Right hindlimb (tissue), 1 donor: ENCODE measurements at regions not wholly inside any gene's neighbourhood (a gene's known extent, or its start where the extent isn't known, plus 50 kb on each side); places are given as distances from the start of the nearest gene placed in this dataset.

ENCODE experiments used
- DNase-seq: peaks from one replicate; pipeline ENCODE4 v3.0.0-alpha.2; 2018

- no peak for DNase-seq
Observed at GRCh38 chr16:86306011-86306644, 204.2 kb upstream of the FOXF1 start.

DNA sequence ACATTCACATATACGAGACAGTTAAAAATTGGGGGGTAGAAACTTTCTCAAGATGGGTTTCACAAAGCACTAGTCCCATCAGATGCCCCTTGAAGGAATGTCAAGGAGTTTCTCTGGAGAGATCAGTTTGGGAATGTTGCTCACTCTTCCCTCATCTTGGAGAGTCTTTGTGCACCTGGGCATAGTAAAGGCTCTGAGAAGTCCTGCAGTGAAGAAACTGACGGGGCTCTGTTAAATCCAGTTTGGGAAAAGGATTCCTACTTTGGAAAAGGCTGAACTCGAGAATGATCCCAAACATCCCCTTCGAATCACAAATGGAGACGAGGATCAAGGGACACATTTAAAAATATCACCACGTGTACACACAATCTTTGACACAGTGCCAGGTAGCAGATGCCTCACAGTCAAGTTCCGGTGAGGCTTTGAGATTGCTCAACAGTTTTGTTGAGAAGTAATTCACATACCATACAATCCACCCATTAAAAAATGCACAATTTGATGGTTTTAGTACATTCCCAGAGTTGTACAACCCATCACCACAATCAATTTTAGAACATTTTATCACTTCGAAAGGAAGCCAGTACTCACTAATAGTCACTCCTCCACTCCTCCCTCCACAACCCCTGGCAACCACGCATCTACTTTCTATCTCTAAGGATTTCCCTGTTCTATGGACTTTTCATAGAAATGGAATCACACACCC, 203.4 kb upstream of the FOXF1 start:
- DNase-seq, result no peak

DNA sequence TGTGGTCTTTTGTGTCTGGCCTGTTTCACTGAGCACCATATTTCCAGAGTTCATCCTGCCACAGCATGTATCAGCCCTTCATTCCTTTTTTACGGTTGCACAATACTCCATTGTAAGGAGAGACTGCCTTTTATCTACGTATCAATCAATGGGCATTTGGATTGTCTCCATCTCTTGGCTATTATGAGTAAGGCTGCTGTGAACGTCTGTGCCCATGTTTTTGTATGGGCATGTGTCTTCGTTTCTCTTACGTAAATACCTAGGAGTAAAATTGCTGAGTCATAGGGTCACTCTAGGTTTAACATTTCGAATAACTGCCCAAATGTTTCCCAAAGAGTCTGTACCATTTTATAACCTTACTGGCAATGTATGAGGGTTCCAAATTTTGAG, 202.8 kb upstream of the FOXF1 start:
- no peak for DNase-seq

DNA sequence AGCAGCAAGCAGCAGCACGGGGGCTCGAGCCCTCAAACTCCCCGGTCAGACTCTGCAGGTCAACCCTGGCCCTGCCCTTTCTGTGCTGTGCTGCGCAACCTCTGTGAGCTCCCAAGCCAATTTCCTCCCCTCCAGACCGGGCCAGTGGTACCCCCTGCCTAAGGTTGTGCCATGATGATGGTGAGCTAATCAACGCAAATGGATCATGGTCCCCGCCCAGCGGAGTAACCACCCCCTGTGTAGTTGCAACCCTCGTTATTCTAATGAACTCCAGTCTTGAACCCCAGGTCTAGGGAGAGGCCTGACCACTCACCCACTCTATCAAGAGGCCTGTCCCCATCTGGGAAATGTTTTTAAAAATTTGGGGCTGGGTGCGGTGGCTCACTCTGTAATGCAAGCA, 201.8 kb upstream of the FOXF1 start:
- DNase-seq, result no peak

GRCh38 chr16:86313631-86314030, 196.7 kb upstream of the FOXF1 start:
- DNase-seq, result no peak

GRCh38 chr16:86314402-86315025, 195.8 kb upstream of the FOXF1 start:
- no peak for DNase-seq

- no peak for DNase-seq
Observed at GRCh38 chr16:86316967-86317812, 193.1 kb upstream of the FOXF1 start.

GRCh38 chr16:86317813-86318650, 192.3 kb upstream of the FOXF1 start:
- DNase-seq, result no peak

- DNase-seq, result no peak
Observed at GRCh38 chr16:86319585-86320236, 190.6 kb upstream of the FOXF1 start.

DNA sequence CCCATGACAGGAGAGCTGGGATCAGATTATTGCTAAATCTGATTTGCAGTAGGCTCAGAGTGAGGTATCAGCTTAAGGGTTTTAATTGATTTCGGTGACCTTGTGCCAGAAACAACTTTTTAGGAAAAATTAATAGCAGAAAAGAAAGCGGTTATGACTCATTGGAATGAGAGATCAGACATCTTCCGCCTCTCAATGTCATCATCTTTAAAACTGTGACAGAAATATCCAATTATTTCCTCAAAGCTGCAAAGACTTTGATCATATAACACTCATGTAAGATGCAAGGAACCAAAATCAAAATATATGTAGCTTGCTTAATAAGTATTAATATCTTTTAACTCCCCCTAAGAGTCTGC, 190.1 kb upstream of the FOXF1 start:
- DNase-seq, result no peak

GRCh38 chr16:86321491-86321890, 188.8 kb upstream of the FOXF1 start:
- no peak for DNase-seq

GRCh38 chr16:86322283-86322682, 188.0 kb upstream of the FOXF1 start:
- no peak for DNase-seq

- no peak for DNase-seq
Observed at GRCh38 chr16:86322806-86323205, 187.5 kb upstream of the FOXF1 start.

DNA sequence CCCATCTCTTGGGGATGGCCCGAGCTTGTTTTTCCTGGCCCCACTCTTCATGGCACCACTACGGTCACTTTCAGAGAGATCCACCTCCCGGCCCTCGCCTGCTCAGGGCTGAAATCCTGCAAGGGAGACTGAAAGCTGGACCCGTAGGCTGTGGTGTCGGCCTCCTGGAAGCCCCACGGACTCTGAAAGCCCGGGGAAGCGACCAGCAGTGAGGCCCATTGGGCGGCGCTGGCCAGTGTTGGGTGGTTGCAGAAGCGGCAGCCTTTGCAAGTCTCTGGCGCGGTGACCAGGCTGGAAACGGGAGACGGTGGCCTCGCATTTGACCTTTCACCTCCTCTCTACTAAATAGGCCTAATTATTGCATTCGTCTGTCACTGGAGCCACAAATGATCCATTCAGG, 186.0 kb upstream of the FOXF1 start:
- no peak for DNase-seq

GRCh38 chr16:86325360-86325759, 185.0 kb upstream of the FOXF1 start:
- DNase-seq, result no peak

- no peak for DNase-seq
Observed at GRCh38 chr16:86325895-86326294, 184.4 kb upstream of the FOXF1 start.

DNA sequence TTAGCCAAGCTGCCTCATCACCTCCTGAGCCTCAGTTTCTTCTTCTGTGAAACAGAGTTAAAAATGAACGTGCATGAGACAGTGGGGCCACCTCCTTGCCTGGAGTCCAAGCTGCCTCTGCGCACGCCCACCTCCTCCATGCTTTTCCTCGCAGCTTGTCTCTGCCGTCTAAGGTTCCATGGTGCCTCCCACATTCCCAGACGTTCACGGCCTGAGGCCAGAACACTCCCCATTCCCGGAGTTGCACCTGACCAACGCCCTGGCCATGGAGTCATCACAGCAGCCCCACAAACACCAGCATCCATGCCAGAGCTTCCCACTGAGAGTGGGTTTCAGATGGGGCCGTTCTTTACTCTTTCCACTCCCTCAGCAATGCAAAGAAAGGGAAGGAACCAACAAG, 183.0 kb upstream of the FOXF1 start:
- no peak for DNase-seq

DNA sequence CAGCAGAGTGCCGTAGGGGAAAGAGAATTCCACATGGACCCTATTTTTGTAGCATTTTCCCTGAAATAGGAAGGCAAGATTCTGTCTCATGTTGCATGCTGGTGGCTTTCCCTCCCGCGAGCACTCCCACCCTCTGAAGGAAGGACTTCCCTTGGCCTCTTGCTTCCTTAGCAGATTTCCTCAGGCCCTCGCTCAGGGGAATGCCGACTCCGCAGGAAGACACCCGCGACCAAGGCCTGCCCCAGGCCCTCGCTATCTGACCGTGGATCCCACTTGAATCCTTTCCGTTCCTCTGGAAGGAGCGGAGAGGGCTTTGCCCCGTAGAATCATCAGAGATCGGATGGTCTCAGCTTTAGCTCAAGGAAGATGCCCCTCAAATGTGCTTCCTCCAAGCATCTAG, 179.4 kb upstream of the FOXF1 start:
- DNase-seq, result no peak

DNA sequence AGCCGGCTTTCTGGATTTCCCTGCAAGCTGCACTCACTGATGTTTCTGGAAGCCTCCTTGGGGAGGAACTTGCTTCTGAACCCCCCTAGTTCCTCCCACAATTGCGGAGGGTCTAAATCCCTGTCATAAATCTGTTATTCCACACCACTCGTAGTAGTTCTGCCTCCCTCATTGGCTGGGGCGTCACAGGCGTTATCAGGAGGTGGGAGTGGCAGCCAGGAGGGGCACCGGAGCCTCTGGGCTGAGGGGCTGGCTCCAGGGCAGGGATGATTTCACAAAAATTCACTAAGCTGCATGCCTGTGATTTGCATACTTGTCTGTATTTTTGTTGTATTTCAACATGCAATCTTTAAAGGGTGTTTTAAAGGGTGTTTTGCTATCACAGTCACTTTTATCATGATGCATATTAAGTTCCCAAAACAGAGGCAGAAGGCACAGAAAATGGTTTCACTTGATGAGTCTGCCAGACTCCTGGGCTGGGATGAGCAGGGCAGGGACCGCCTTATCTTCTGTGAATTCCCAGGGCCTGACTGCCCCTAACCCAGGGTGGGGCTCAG, 176.2 kb upstream of the FOXF1 start:
- no peak for DNase-seq

- no peak for DNase-seq
Observed at GRCh38 chr16:86335266-86336172, 174.8 kb upstream of the FOXF1 start.

DNA sequence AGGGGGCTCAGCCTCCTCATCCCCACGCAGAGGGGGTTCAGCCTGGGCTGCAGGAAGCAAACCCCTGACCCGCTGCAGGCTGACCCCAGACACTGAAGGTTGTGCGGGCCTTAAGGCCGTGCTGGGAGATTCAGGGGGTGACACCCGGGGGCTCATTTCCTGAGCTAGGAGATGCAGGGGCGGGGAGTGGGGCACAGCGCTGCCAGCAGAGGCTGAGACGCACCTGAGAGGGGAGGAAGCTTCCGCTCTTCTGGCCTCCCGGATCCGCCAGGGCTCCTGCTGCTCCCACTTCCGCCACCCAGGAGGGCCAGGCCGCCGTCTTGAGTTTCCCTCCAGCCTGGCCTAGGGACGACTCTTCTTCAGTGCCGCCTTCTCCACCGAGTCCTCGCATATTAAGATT, 173.2 kb upstream of the FOXF1 start:
- DNase-seq, result no peak
